ENCODE measurements at regions not wholly inside any gene's neighbourhood (a gene's known extent, or its start where the extent isn't known, plus 50 kb on each side); places are given as distances from the start of the nearest gene placed in this dataset.

DNA sequence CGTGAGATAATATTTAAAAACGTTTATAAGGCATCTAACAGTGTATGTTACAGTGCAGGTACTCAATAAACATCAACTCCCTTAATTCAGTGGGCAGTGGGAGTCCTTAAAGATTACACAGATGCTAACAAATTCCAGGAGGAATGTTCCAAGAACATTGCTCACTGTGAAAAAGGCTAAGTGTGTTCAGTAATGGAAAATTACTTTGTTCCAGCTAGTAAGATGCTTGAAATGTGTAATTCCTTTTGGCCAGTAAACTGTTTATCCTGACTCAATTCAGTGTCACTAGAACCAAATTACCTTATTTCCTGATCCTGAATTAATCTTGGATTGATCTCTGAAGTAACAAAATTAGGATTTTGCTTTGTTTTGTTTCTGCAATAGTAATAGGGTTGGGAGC is 54.2 kb upstream of the SEMA6D start (continued):
- TF ChIP-seq, protein P1, sequence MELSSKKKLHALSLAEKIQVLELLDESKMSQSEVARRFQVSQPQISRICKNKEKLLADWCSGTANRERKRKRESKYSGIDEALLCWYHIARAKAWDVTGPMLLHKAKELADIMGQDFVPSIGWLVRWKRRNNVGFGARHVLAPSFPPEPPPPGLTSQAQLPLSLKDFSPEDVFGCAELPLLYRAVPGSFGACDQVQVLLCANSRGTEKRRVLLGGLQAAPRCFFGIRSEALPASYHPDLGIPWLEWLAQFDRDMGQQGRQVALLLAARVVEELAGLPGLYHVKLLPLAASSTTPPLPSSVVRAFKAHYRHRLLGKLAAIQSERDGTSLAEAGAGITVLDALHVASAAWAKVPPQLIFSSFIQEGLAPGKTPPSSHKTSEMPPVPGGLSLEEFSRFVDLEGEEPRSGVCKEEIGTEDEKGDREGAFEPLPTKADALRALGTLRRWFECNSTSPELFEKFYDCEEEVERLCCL (CRISPR knock-in tag; IDR thresholded peaks at IDR 0.05; ENCODE audit: borderline replicate concordance) = no peak
- TF ChIP-seq KDM3A (CRISPR knock-in tag; IDR thresholded peaks at IDR 0.05; ENCODE audit: low read depth) (no peak), NKX3-1 (CRISPR knock-in tag; IDR thresholded peaks at IDR 0.05) (no peak), JUNB (CRISPR knock-in tag; IDR thresholded peaks at IDR 0.05; ENCODE audit: borderline replicate concordance) (no peak)

Small RNA genes lying in the stretch of these regions (small RNA-seq; reads per million reads assigned to genes)
- gene MTND5P40 (ENCODE audit: insufficient read depth in 2 of 3, insufficient read length in 3 of 3, low read depth in 2 of 3, low replicate concordance in 1 of 3) = 0 reads per million in 3 experiments
- gene RF01182 (ENCODE audit: insufficient read depth in 2 of 3, insufficient read length in 3 of 3, low read depth in 2 of 3, low replicate concordance in 1 of 3) = 0 to 0.10 (median 0) reads per million in 3 experiments
- gene RN7SKP139 (ENCODE audit: insufficient read depth in 2 of 3, insufficient read length in 3 of 3, low read depth in 2 of 3, low replicate concordance in 1 of 3) = 0 reads per million in 3 experiments
- 0 reads per million in 3 experiments for gene RNU6-1014P (ENCODE audit: insufficient read depth in 2 of 3, insufficient read length in 3 of 3, low read depth in 2 of 3, low replicate concordance in 1 of 3)
